ENCODE measurements at regions not wholly inside any gene's neighbourhood (a gene's known extent, or its start where the extent isn't known, plus 50 kb on each side); places are given as distances from the start of the nearest gene placed in this dataset.
"Not testable (repeated sequence)": the region's sequence is repeated elsewhere in the genome, so short reads cannot be mapped to it uniquely, and the experiment has no call there.

- not testable (repeated sequence) for DNase-seq, H3K9me3 ChIP-seq, H3K36me3 ChIP-seq, H3K4me3 ChIP-seq, H3K27me3 ChIP-seq
These were observed 260.0 kb downstream of the SPATA31A6 start for GRCh38 chr9:42443414-42443813.

- H3K36me3 ChIP-seq, H3K27me3 ChIP-seq, H3K9me3 ChIP-seq, H3K4me3 ChIP-seq, DNase-seq: not testable (repeated sequence)
These were observed 278.0 kb downstream of the SPATA31A6 start for GRCh38 chr9:42461436-42461835.

GRCh38 chr9:42461863-42462262 is 278.4 kb downstream of the SPATA31A6 start:
- not testable (repeated sequence) for H3K27me3 ChIP-seq, DNase-seq

GRCh38 chr9:42463981-42464380 is 280.5 kb downstream of the SPATA31A6 start:
- DNase-seq, H3K9me3 ChIP-seq, H3K27me3 ChIP-seq, H3K36me3 ChIP-seq, H3K4me3 ChIP-seq: not testable (repeated sequence)

More at GRCh38 chr9:42461863-42462262, 278.4 kb downstream of the SPATA31A6 start:
- H3K9me3 ChIP-seq, H3K36me3 ChIP-seq, H3K4me3 ChIP-seq: not testable (repeated sequence)

- H3K27me3 ChIP-seq, H3K9me3 ChIP-seq, H3K4me3 ChIP-seq, H3K36me3 ChIP-seq: not testable (repeated sequence)
- peak; percentile 34 for DNase-seq
These were observed 287.1 kb downstream of the SPATA31A6 start for GRCh38 chr9:42470577-42470976.

GRCh38 chr9:42490989-42491388 is 307.5 kb downstream of the SPATA31A6 start:
- not testable (repeated sequence) for H3K9me3 ChIP-seq, H3K36me3 ChIP-seq, DNase-seq

DNA sequence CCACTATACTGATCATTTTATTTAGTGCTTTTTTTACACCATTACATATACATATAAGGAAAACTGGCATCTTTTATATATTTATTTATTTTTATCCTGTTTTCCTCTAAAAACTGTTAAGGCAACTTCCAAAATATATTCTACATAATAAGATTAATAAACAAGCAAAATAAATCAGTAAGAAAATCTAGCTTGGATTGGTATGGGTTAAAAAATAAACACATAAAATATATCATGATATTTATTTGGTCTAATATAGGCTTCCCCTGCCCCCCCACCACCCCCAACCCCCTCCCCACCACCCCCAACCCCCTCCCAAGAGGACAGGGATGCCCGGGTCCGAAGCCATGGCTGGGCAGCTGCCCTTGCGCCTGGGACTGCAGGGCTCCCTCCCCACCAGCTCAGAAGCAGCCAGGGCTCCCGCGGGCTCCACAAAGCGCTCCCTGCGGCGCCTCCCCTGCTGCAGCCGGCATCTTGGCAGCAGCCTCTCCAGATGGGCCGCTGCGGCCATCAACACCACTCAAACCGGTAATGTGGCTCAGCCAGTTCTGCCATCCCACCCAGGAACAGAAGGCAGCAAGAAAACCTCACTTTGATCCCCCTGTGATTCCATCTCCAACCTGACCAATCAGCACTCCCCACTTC is 319.3 kb downstream of the SPATA31A6 start:
- DNase-seq, H3K27me3 ChIP-seq, H3K4me3 ChIP-seq, H3K36me3 ChIP-seq, H3K9me3 ChIP-seq: not testable (repeated sequence)

More at GRCh38 chr9:42490989-42491388, 307.5 kb downstream of the SPATA31A6 start:
- H3K27me3 ChIP-seq, H3K4me3 ChIP-seq: not testable (repeated sequence)

DNA sequence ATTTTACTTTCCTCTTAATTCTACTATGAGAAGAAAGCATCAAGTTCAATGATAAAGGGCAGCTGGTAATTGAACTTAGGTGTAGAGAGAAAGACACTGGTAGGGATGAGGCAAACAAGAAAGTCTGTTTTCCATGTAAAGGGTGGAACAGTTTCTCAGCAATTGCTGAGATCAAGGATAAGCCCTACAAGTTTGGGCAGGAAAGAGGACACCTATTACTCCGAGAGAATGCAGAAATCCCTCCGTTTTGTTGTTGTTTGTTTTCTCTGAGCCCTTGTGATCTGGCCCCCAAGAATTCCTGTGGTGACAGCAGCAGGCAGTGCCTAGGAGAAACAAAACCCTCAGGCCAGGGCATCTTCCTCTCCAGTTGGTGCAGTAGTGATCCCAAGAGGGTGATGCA is 324.7 kb downstream of the SPATA31A6 start:
- H3K27me3 ChIP-seq, H3K36me3 ChIP-seq, H3K4me3 ChIP-seq, DNase-seq, H3K9me3 ChIP-seq: not testable (repeated sequence)

- not testable (repeated sequence) for H3K4me3 ChIP-seq
These were observed 330.1 kb downstream of the SPATA31A6 start for GRCh38 chr9:42513535-42513934.

DNA sequence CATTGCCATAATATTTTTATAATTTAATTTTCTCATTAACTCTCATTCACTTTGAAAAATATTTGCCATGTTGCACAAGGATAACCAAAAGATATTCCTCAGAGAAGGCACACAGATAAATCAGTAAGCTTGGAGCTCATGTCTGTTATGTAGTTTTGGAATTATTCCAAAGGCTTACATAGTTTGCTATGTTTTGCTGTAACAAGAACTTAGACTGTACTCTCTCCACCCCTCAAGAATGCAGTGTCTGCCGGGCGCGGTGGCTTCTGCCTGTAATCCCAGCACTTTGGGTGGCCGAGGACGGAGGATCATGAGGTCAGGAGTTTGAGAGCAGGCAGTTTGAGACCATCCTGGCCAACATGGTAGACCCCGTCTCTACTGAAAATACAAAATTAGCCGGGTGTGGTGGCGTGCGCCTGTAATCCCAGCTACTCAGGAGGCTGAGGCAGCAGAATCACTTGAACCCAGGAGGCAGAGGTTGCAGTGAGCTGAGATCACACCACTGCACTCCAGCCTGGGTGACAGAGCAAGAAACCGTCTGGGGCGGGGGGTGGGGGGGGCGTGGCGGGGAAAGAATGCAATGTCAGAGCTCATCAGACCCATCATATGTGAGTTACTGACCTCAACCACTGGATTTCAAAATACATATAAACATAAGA is 351.0 kb downstream of the SPATA31A6 start:
- H3K27me3 ChIP-seq, H3K36me3 ChIP-seq, H3K9me3 ChIP-seq, H3K4me3 ChIP-seq: not testable (repeated sequence)
- peak; percentile 14 for DNase-seq

More at GRCh38 chr9:42513535-42513934, 330.1 kb downstream of the SPATA31A6 start:
- not testable (repeated sequence) for H3K36me3 ChIP-seq, DNase-seq, H3K27me3 ChIP-seq, H3K9me3 ChIP-seq

DNA sequence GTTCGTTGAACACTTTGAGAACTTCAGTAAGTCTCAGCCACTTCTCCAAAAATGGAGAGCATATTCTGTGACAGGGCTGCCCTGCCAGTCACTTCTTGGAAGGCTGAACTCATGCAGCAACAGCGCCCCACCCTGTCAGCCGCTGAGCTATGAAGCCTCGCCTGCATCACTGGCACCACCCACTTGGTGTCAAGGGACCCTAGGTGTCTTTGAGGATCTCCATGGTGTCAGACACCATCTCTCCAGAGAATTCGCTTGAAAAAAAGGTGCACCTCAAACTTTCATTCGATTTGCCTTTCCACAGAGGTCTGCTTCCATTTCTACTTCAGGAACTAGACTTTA is 351.5 kb downstream of the SPATA31A6 start:
- not testable (repeated sequence) for H3K9me3 ChIP-seq, H3K4me3 ChIP-seq, H3K36me3 ChIP-seq, H3K27me3 ChIP-seq
- peak; percentile 69 for DNase-seq

- not testable (repeated sequence) for H3K36me3 ChIP-seq, H3K27me3 ChIP-seq, H3K4me3 ChIP-seq, H3K9me3 ChIP-seq
- peak; percentile 36 for DNase-seq
These were observed 367.4 kb downstream of the SPATA31A6 start for GRCh38 chr9:42550789-42551357.

- DNase-seq, result peak; percentile 61
- not testable (repeated sequence) for H3K27me3 ChIP-seq, H3K9me3 ChIP-seq, H3K36me3 ChIP-seq, H3K4me3 ChIP-seq
These were observed 385.1 kb downstream of the SPATA31A6 start for GRCh38 chr9:42568530-42568929.

DNA sequence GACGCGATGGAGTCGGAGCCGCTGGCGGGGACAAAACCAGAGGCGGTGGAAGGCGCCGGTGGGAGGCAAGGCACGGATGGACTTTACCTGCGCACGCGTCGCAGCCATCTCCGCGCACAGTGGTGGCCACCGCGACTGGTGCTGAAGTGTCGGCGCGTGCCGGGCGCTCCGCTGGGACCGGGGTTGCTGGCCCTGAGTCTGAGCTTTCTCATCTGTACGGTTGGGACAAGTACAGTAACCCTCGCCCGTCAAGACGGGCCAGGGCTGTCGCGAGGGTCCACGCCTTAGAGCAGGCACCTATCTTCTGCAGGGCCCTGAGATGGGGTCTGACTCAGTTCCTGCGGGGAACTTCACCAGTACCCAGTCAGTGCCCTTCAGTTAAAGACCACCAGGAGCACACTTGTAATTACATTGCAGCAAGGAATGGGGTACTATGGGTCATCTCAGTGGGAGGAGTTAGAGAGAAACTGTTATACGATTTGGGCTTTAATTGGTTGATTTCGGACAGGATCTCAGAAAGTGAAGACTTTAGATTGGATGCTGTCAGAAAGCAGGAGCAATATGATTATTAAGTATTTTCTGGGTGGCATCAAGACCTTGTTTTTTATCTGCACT is 385.6 kb downstream of the SPATA31A6 start:
- not testable (repeated sequence) for H3K9me3 ChIP-seq, H3K4me3 ChIP-seq

GRCh38 chr9:42577851-42578250 is 394.4 kb downstream of the SPATA31A6 start:
- H3K27me3 ChIP-seq, H3K4me3 ChIP-seq, DNase-seq, H3K36me3 ChIP-seq, H3K9me3 ChIP-seq: not testable (repeated sequence)

More for the DNA sequence above, 385.6 kb downstream of the SPATA31A6 start:
- not testable (repeated sequence) for DNase-seq, H3K36me3 ChIP-seq, H3K27me3 ChIP-seq
